ENCODE measurements at regions not wholly inside any gene's neighbourhood (a gene's known extent, or its start where the extent isn't known, plus 50 kb on each side); places are given as distances from the start of the nearest gene placed in this dataset.

- no peak for TF ChIP-seq CHD7 (IDR thresholded peaks at IDR 0.05; ENCODE audit: insufficient replicate concordance, low read length)
- TF ChIP-seq SP1 (IDR thresholded peaks at IDR 0.05; ENCODE audit: low read depth, low read length): no peak
- no peak for TF ChIP-seq BACH1 (IDR thresholded peaks at IDR 0.05; ENCODE audit: low read length)
- no peak for TF ChIP-seq YY1 (IDR thresholded peaks at IDR 0.05; ENCODE audit: low read depth, low read length)
- no peak for TF ChIP-seq GTF2F1 (IDR thresholded peaks at IDR 0.05; ENCODE audit: borderline replicate concordance, low read depth, low read length)
- no peak for TF ChIP-seq NRF1 (IDR thresholded peaks at IDR 0.05; ENCODE audit: low read depth, low read length)
These were observed 364.1 kb downstream of the TNS3 start (continued) for GRCh38 chr7:47217570-47218360.

Measured in H1 (cell line).